NCI-H748 (cell line): ENCODE measurements at regions not wholly inside any gene's neighbourhood (a gene's known extent, or its start where the extent isn't known, plus 50 kb on each side); places are given as distances from the start of the nearest gene placed in this dataset.

ENCODE experiments used
- DNase-seq: peaks from one replicate; lab custom pipeline; 2025; ENCODE audit not compliant: unreplicated experiment; lab: John Stamatoyannopoulos, UW

DNA sequence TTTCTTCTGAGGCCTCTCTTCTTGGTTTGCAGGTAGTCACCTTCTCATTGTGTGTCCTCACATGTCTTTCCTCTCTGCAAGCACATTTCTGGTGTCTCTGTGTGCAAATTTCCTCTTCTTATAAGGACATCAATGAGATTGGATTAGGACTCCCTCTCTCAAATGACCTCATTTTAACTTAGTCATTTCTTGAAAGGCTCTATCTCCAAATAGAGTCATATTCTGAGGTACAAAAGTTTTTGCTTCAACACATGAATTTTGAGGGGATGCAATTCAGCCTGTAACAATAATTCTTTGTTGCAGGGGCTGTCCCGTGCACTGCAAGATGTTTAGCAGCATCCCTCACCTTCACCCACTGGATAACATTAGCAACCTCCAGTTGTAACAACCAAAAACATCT, 115.0 kb upstream of the DCBLD2 start:
- DNase-seq, result no peak

DNA sequence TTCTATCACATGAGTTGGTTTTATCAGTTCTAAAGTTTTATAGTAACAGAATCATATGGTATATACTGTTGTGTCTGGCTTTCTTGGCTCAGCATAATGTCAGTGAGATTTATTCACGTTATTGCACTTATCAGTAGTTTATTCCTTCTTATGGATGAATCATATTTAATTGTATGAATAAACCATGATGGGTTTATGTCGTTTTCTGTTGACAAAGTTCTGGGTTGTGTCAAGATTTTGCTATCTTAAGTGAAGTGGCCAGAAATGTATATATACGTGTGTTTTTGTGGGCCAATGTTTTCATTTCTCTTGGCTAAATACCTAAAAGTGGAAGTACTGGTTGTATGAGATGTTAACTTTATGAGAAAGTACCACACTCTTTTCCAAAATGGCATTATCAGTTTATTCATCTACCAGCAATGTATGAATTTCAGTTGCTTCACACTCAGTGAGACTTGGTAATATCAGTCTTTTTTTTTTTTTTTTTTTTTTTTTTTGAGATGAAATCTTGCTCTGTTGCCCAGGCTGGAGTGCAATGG, 112.4 kb upstream of the DCBLD2 start:
- no peak for DNase-seq

DNA sequence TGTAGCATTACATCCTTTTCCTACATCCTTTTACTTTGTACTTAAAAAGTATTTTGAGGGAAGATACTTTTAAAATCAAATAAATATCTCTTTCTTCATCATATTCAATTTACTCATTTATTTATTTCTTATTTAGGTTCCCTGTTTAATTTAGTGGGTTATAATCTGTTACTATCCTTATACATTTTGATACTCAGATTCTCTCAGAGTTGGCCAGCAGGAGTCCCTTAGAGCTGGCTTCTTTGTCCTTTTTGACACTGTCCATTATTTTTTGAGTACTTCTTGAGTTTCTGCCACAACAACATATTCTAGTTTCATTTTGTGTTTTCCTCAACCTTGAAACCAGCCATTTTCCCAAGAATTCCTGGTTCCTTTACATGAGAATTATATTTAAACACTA, 111.6 kb upstream of the DCBLD2 start:
- DNase-seq, result no peak

DNA sequence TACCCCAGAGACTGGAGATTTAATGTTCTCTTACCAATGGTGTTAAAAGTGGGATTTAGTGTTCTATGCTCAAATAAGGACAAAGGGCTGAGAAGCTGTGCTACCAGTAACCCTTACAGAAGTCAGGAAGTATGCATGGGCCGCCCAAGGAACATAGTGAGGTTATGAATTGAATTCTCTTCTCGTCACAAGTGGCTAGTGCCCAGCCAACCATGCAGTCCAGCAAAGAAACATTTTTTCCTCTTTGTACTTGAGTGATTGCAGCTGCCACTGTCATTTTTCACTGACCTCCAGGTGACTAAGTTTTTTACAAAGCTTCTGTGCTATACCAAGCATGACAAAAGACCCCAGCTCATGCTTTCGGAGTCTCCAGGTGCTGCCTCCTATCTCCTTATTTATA, 110.6 kb upstream of the DCBLD2 start:
- DNase-seq, result no peak

DNA sequence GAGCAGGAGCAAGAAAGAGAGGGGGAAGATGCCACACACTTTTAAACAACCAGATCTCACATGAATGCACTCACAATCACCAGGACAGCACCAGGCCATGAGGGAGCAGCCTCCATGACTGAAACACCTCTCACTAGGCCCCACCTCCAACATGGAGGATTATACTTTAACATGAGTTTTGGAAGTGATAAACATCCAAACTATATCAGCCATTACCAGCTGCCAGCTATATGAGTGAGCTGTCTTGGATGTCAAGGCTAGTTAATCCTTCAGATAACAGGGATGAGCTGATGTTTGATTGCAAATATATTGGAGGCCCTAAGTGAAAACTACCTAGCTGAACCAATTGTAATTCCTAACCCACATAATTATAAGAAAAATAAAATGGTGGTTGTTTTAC, 108.4 kb upstream of the DCBLD2 start:
- DNase-seq, result no peak

DNA sequence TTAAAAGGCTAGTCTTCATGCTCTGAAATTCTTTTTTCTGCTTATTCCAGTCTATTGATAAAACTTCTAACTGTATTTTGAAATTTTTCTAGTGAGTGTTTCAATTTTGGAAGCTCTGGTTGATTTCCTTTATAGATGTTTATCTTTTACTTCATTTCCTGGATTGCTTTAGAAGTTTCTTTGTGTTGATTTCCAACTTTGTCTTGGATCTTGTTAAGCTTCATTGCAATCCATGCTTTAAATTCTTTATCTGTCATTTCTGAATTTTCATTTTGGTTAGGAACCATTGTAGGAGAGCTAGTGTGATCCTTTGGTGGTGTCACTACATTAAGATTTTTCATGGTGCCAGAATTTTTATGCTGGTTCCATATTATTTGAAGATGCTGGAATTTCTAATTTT, 105.2 kb upstream of the DCBLD2 start:
- no peak for DNase-seq

DNA sequence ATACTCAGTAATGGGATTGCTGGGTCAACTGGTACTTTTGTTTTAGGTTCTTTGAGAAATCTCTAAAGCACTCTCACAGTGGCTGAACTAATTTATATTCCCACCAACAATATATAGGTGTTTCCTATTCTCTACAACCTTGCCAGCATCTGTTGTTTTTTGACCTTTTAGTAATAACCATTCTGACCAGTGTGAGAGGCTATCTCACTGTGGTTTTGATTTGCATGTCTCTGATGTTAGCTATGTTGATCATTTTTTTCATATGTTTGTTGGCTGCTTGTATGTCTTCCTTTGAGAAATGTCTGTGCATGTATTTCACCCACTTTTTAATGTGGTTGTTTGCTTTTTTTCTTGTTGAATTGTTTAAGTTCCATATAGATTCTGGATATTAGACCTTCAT, 98.2 kb upstream of the DCBLD2 start:
- no peak for DNase-seq

DNA sequence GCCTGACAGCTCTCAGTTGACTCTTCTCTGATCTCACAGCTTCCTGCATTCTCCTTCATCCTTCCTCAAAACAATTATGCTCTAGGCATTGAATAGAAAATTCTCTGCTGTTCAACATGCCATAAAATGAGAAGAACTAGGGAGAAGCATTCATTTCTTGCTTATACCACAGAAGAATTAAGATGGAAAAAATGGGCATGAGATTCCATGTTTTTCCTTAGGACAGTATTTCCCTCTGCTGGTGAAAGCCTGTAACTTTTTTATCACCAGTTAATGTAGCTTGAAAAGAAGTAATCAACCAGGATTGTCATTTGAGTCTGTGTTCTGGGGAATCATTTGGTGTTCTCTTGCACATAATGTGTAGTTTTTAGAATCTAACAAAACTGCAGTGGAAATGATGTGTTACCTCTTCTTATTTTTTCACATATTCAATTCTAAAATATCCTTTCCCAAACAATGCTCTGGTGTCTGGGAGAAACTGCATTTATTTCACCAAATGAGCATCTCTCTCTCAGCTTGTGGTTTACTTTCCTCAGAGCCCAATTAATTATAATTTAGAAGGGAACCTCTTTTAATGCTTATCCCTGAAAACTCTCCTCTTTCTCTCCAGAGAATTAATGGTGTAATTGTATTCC, 92.8 kb upstream of the DCBLD2 start:
- DNase-seq, result no peak

DNA sequence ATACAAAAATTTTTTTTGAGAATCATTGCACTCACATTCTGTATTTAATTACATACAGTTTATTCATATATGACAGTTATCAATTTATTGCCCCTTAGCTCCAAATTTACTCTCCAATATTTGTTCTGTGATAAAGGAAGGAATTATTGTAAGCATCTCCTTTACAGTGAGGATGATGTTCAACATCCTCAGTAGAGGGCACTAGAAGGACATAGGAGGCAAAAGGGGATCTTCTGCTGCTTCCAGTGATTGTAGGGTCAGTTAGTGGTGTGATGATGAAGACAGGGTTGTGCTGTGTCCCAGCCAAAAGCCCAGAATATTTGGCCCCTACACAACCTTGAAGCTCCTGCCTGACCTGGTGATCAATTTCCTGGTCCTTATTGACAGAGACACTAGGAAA, 89.9 kb upstream of the DCBLD2 start:
- no peak for DNase-seq

DNA sequence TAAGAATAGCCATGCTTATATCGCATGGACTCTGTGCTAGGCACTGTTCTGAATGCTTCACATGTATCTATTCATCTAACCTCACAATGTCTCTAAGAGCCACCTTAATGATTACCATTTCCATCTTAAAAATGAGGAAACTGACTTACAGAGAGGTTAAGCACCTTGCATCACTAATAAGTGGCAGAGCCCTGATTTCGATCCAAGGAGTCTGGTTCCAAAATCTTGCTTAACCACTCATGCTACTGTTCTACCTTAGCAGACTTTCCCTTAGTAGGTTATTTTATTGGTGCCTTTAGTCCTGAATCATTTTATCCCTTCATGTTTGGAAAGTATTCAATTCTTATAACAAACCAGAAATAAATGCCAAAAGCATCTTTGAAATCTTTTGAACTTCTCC, 89.2 kb upstream of the DCBLD2 start:
- DNase-seq, result no peak

DNA sequence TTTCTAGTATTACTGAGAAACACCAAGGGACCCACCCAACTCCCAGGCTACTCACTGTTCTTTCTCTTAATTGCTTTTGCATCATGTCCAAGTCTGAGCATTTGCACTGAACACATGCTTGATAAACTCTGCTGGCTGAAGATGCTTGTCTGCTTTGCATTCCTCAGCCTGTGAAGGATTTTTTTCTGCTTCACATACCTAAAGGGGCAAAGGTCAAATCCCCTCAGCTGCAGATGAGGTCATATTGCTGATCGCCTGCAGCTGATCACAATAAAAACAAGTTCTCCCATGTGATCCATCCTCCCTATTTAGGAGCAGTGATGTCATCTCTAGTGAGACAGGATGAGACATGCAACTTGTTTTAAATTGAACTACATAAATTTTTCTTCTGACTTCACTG, 84.6 kb upstream of the DCBLD2 start:
- DNase-seq, result no peak

DNA sequence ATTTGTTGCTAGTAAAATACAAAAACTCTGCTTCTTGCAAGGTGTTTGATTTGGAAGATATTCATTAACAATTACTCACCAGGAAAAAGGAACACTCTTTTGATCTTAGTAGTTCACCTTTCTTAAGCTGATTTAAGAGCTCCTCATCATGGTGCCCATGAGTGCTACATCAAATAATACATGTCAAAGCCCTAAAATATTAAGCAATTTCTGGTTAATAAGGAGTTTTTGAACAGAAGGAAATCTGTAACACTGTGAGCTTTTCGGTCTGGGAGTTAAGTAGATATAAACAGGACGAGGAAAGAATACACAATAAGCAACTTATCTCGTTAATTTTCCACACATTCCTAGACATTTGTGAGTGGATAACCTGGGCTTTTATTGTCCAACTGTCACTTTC, 83.9 kb upstream of the DCBLD2 start:
- DNase-seq, result no peak

DNA sequence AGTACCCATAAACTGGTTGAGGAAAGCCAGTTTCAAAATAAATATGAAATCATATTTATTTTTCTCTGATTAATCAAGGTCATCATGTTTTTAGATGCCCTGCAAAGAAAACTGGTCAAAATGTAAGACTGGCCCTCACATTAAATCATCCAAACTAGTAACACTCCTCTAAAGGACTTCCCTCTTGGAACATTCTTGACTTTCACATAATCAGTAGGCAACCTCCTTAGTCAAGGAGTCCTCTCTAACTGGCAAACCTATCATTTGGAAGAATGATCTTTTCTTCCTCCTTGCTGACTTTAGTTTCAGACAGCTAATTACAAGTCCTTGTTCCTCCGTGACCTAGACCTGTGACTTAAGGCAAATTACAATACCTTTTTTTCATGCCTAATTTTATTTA, 82.5 kb upstream of the DCBLD2 start:
- DNase-seq, result no peak

DNA sequence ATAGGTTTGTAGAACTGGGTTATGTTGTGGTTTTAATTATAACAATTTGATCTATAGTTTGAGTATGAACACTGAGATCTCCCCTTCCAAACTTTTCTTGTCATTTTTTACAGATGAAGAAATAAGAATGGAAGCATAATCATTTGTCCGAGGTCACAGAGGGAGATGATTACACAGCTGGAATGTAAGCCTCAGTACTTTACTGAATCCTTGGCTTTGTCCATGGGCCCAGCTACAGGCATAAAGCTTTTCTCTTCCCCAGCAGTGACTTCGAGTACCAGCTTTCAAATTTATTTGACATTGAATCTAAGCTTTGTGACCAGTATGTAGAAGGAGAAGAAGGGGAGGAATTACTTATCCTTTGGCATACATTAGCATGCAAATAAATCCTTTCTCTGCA, 80.9 kb upstream of the DCBLD2 start:
- DNase-seq, result no peak

DNA sequence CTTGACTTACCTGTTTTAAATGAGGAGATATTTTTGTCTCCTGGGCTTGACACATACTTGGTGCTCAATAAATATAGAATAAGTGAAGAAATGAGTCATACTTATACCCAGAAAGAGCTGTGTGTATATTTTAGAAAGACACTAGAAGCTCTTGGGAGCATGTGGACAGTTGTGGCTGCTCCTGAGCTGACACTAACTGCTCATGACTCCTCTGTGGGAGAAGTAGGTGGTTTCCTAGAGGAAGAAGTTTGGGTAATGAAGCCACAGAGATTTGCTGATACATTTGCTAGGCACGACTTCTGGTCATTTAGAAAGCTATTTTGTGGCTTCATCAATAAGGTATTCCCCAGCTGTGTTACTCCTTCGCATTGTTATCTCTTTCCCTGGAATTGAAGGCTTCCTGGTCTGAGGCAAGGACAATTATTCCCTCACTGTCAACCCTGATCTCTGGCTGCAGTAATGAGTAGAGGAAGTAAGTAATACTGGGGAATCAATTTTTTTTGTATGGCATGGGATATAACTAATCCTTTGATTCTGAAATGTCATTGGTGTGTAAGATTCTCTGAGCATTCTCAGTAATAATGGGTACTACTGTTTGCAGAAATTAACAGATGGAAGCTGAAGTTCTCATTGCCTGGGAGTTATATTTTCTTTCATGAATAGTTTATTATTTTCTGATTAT, 79.6 kb upstream of the DCBLD2 start:
- DNase-seq, result no peak

DNA sequence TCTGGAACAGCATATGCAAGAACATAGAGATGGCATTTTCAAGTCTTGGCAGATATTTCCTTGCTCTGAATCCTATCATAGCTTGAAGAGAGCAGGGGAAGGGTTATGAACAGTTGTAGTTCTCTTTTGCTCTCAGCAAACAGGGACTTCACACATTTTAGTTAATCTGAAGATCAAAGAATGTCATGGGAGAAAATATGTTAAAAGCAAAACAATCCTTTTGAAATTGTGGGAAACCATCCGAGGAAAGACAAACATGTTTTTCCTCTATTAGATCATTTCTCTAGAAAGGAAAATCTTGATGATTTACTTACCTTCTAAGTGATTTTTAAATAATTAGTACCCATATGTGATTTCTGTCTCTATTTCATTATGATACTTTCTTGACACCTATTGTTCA, 77.8 kb upstream of the DCBLD2 start:
- DNase-seq, result no peak

DNA sequence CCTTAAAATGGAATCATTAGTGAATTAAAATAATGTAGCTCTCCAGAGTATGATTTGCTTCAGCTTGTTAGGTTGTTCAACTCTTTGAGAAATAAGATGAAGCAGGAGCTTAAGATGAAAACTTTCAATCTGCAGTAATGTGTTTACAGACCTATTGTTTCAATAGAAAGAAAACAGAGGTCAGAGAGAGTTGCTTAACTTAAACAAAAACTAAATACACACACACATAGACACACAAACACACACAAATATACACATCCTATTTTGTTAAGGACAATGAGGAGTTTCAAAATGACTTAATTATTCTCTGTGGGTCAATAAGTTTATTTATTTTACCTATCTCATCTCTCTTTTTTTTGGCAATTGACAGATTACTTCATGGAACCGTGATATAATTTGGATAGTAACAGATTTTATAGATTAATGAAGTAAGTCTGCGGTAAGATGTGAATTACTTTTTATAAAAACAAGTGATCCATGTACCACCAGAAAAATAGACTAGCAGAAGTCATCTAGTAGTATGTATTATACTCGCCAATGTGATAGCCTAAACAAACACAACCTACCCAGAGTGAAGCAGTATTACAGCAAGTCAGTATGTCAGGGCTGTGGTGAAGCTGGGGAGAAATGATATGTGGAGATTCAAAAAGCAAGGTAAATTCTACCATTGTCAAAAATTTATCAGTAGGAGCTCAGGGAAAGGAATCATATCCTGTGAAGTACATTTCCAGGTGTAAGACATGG, 76.7 kb upstream of the DCBLD2 start:
- DNase-seq, result no peak

DNA sequence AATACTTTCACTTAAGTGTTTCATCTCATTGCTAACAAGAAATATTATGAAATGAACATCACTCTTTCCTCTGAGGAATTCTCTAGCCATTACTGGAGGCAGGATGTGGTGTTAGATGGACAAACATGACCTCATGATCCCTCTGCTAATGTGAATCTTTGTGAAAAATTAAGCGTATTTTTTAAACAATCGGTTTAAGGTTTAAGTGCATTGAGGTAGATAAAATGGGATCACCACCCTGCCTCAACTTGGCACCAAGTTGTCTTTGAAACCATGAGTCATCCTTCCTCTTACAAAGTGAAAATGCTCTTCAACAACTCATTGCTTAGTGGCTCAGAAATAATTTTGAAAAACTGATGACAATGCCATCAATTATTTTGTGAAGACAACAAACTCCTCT, 76.0 kb upstream of the DCBLD2 start:
- no peak for DNase-seq

DNA sequence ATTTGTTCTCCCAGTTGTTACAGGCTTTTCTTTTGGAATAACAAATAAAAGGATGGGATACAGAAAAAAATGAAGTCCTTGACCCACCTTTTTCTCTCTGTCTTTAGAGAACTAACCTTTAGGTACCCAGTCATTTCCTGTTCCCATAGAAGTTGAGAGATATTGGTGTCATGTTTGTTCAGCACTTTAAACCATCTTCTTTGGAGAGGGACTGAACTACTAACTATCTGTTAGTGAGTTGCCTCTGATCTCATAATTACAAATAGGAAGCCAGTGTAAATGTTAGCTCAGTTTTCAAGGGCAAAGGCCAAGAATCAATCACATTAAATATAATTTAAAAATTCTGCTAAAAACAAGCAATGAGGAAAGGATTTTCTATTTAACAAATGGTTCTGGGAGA, 72.9 kb upstream of the DCBLD2 start:
- DNase-seq, result no peak

DNA sequence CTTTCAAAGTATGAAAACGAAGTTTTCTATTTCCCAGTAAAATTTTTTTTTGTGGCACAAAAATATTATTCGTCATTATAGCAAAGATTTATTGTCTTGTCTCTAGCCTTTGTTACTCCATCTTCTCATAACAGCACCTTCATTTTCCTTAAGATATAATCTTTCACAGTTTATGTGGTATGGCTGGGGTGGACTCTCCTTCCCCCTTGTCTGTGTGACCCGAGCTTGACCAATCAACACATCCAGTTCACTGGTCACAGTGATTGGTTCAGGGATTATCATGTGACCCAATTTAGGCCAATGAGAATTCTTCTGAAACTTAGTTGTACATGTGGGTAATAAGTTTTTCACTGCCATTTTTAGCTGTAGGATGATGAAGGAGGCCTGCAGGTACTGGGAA, 71.2 kb upstream of the DCBLD2 start:
- no peak for DNase-seq

DNA sequence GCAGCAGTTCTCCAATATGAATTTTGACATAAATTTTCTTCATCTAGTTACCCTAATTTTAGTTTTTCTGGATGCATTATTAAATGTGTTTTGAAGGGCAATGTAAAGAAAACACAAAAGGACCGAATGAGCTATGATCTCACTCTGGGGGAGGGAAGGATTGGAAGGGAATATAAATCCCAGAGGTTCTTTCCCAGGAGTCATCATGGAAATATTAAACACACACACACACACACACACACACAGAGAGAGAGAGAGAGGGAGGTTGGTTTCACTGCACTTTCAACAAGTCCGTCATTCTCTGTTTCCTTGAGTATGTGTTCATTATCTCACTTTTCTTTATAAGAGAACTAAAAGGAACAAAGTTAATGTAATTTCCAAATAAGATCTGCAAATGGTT, 70.7 kb upstream of the DCBLD2 start:
- DNase-seq, result no peak

DNA sequence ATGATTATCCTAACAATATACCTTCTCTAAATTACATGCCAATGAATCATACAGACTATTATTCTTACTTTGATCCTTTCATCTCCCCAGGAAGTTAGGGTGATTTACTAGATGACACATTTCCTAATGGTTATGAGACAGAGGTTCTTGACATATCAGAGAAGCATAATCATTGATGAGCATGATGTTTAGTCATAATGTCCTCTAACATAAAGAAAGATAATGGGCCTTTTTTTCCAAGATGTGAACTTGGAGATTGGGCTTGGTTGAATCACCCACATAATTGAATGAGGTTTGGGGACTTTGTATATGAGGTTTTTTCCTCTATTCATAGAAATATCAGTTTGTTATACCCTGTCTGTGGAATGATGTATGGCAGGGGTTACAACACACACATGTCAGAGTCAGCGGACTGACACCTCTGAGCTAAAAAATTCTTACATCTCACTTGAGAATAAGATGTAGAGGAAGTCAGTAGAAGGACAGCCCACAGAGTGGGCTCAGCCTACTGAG, 69.7 kb upstream of the DCBLD2 start:
- no peak for DNase-seq
